Activated CD4-positive, alpha-beta T cell treated with anti-CD3 and anti-CD28 coated beads, Interleukin-2, amount 10 ng/mL, durations not matched to agents 24 days and 14 days (primary cell): ENCODE measurements at regions not wholly inside any gene's neighbourhood (a gene's known extent, or its start where the extent isn't known, plus 50 kb on each side); places are given as distances from the start of the nearest gene placed in this dataset.

ENCODE experiments used
- DNase-seq: peaks from one replicate; pipeline ENCODE4 v3.0.0; 2022
- H3K27ac Mint-ChIP-seq: one replicate; pipeline ENCODE4 v1.8.0; 2022; ENCODE audit warnings: mild to moderate bottlenecking, mixed read lengths
- H3K27me3 Mint-ChIP-seq: one replicate; pipeline ENCODE4 v1.8.0; 2022; ENCODE audit warnings: mixed read lengths
- H3K36me3 Mint-ChIP-seq: one replicate; pipeline ENCODE4 v1.8.0; 2022; ENCODE audit warnings: low read depth, mild to moderate bottlenecking, mixed read lengths
- H3K4me1 Mint-ChIP-seq: one replicate; pipeline ENCODE4 v1.8.0; 2021; ENCODE audit warnings: mixed read lengths
- H3K4me3 Mint-ChIP-seq: one replicate; pipeline ENCODE4 v1.8.0; 2022; ENCODE audit warnings: mild to moderate bottlenecking, moderate library complexity, mixed read lengths
- H3K9me3 Mint-ChIP-seq: one replicate; pipeline ENCODE4 v1.8.0; 2021; ENCODE audit warnings: mixed read lengths
- intact Hi-C: fragments of 100-400 bp; cut with micrococcal nuclease; formaldehyde crosslinking; loops from one replicate; pipeline ENCODE4 v1.15.1; 2023

DNA sequence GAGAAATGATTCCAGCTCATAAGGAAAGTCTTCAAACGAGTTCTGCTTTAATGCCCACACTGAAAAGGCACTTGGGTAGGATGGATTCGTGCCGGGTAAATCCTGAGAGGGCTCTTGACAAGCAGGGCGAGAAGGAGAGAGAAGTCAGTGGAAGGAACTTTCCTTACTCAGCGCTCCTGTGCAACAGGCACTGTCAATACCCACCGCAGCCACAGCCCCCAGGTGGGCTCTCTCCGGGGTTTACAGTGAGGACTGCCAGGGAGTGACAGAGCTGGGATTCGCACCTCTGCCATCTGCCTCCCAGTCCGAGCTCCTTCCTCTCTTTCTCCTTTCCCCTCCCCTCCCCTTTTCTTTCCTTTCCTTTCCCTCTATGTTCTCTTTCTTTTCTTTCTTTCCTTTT, 118.7 kb downstream of the BEGAIN start:
- no peaks in the 10 kb centered on the region for H3K36me3 Mint-ChIP-seq
- DNase-seq: no peak
- peaks cover 7% of the 10 kb centered on the region for H3K27me3 Mint-ChIP-seq
- H3K4me1 Mint-ChIP-seq: peaks cover 7% of the 10 kb centered on the region
- intact Hi-C loops: no loop called here
- H3K9me3 Mint-ChIP-seq: no peaks in the 10 kb centered on the region
- H3K27ac Mint-ChIP-seq: no peak overlapping the region
- H3K4me3 Mint-ChIP-seq: no peak overlapping the region

DNA sequence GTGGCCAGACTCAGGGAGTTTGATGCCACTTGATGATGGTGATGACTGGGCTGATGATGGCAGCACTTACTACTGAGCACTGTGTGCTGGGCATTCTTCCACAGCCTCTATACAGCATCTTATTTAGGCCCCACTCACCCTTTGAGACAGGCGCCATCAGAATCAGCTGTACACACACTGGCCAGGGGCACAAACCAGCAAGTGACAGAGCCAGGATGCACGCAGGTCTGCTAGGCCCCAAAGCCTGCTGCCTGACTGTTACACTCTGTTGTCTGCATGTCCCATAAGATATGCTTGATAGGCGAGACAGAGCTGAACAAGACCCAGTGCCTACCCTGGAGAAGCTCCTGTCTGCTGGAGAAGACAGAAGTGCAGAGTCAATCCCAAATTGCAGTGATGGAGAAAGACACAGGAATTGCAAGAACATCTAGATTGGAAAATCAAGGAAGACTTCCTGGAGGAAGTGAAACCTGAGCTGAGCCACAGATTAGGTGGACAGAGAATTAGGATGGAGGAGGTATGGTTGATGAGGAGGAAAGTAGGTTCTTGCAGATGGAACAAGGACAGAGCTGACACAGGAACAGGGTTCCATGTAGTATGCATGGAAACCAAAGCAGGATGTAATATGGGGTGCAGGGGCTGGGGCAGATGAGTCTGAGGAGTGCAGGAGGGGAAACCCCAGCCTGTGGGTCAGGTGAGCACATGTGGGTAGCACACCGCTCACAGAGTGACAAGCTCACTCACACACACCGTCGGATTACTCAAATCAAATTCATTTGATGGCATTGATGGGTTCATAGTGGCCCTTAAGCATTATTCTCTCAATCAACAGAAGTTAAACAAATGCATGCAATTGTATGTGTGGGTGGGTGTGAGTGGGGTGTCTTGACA, 117.3 kb downstream of the BEGAIN start:
- Mint-ChIP-seq H3K27me3 (no peaks in the 10 kb centered on the region), H3K27ac (no peak overlapping the region), H3K4me1 (peaks cover 7% of the 10 kb centered on the region), H3K9me3 (no peaks in the 10 kb centered on the region), H3K4me3 (no peak overlapping the region), H3K36me3 (no peaks in the 10 kb centered on the region)
- intact Hi-C loops: no loop called here
- no peak for DNase-seq

GRCh38 chr14:100470523-100470897, 116.7 kb downstream of the BEGAIN start:
- DNase-seq: no peak
- H3K4me3 Mint-ChIP-seq: no peak overlapping the region
- no peak overlapping the region for H3K27ac Mint-ChIP-seq
- no peaks in the 10 kb centered on the region for H3K36me3 Mint-ChIP-seq
- H3K27me3 Mint-ChIP-seq: no peaks in the 10 kb centered on the region
- no peaks in the 10 kb centered on the region for H3K9me3 Mint-ChIP-seq
- intact Hi-C loops: no loop called here
- peaks cover 7% of the 10 kb centered on the region for H3K4me1 Mint-ChIP-seq

- H3K9me3 Mint-ChIP-seq: no peaks in the 10 kb centered on the region
- H3K4me3 Mint-ChIP-seq: no peak overlapping the region
- H3K27ac Mint-ChIP-seq: no peak overlapping the region
- intact Hi-C loops: no loop called here
- no peaks in the 10 kb centered on the region for H3K27me3 Mint-ChIP-seq
- H3K36me3 Mint-ChIP-seq: no peaks in the 10 kb centered on the region
- peaks cover 7% of the 10 kb centered on the region for H3K4me1 Mint-ChIP-seq
- DNase-seq: no peak
Measured at GRCh38 chr14:100471441-100472093, 115.7 kb downstream of the BEGAIN start.

DNA sequence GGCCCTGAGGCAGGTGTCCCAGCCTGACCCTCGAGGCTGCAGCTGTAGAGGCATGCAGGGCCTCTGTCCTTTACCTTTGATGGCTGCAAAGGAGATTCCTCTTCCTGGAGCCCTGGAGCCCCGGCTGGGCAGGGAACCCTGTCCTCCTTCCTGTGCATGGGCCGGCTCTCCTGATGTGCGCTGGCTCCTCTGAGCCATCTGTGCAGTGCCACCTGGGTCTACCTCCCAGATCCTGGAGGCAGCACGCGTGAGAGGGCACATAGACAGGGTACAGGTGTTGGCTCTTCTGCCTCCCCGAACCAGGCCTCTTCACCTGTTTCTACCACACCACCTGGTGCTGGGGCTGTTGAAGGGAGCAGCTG, 115.1 kb downstream of the BEGAIN start:
- Mint-ChIP-seq H3K9me3 (no peaks in the 10 kb centered on the region), H3K36me3 (no peaks in the 10 kb centered on the region), H3K4me3 (no peak overlapping the region), H3K27me3 (no peaks in the 10 kb centered on the region), H3K27ac (no peak overlapping the region), H3K4me1 (peaks cover 7% of the 10 kb centered on the region)
- DNase-seq: no peak
- intact Hi-C loops: no loop called here

DNA sequence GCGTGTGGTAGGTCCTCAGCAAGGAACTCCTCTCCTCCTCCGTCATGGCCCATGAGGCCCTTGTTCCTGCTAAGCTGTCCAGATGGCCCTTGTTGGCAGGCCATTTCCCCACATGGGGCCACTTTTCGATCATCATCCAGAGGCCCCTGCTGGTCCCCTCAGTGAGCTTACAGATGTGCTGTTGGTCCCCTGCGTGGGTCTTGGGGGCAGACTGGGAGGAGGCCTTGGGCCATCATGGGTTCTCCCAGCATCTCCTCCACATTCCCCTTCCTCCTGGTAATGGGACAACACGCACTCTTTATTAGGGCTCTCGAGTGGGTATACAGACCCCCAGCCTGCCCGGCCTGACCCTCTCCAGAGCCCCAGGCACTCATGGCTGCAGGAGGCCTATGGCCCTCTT, 114.7 kb downstream of the BEGAIN start:
- Mint-ChIP-seq H3K36me3 (no peaks in the 10 kb centered on the region), H3K27me3 (no peaks in the 10 kb centered on the region), H3K9me3 (no peaks in the 10 kb centered on the region), H3K4me3 (no peak overlapping the region), H3K4me1 (peaks cover 7% of the 10 kb centered on the region), H3K27ac (no peak overlapping the region)
- DNase-seq: no peak
- intact Hi-C loops: no loop called here

- Mint-ChIP-seq H3K4me1 (peaks cover 7% of the 10 kb centered on the region), H3K9me3 (no peaks in the 10 kb centered on the region), H3K4me3 (no peak overlapping the region), H3K27me3 (no peaks in the 10 kb centered on the region), H3K36me3 (no peaks in the 10 kb centered on the region), H3K27ac (no peak overlapping the region)
- DNase-seq: no peak
- intact Hi-C loops: no loop called here
Measured at GRCh38 chr14:100473249-100473648, 114.0 kb downstream of the BEGAIN start.

DNA sequence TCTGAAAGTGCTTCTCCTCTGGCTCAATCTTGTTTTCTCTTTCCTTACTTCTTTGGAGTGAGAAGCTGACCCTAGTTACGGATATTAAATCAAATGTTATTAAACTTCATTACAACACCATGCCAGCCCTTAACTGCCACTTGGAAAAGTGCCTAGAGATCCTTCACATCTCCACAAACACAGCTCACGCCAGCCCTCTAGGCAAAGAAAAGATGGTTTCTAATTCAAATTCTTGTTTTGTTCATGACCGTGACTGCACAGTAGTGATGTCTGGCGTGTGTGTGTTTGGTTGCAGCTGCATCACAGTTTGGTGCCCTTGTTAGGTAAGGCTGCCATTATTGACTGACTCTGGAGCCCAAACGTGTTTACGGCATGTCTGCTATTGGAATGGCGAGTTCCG, 113.0 kb downstream of the BEGAIN start:
- no peaks in the 10 kb centered on the region for H3K9me3 Mint-ChIP-seq
- no peak for DNase-seq
- H3K27ac Mint-ChIP-seq: no peak overlapping the region
- peaks cover 7% of the 10 kb centered on the region for H3K4me1 Mint-ChIP-seq
- no peaks in the 10 kb centered on the region for H3K27me3 Mint-ChIP-seq
- intact Hi-C loops: no loop called here
- no peaks in the 10 kb centered on the region for H3K36me3 Mint-ChIP-seq
- no peak overlapping the region for H3K4me3 Mint-ChIP-seq

DNA sequence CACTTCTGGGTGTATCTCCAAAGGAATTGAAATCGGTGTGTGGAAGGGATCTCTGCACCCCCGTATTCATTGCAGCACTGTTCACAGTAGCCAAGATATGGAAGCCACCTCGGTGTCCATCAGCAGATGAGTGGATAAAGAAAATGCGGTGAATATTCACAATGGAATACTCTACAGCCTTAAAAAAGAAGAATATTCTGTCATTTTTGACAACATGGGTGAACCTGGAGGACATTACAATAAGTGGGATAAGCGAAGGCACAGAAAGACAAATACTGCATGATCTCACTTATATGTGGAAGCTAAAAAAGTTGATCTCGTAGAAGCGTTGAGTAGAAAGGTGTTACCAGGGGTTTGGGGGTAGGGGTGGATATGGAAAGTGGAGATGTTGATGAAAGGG, 111.9 kb downstream of the BEGAIN start:
- Mint-ChIP-seq H3K36me3 (no peaks in the 10 kb centered on the region), H3K4me1 (peaks cover 1% of the 10 kb centered on the region), H3K27ac (no peak overlapping the region), H3K9me3 (no peaks in the 10 kb centered on the region), H3K27me3 (no peaks in the 10 kb centered on the region), H3K4me3 (no peak overlapping the region)
- no peak for DNase-seq
- intact Hi-C loops: no loop called here

- no peak overlapping the region for H3K27ac Mint-ChIP-seq
- H3K9me3 Mint-ChIP-seq: no peaks in the 10 kb centered on the region
Measured at GRCh38 chr14:100476012-100476822, 111.0 kb downstream of the BEGAIN start.

GRCh38 chr14:100484531-100485267, 102.5 kb downstream of the BEGAIN start:
- intact Hi-C loops: no loop called here
- H3K4me3 Mint-ChIP-seq: no peak overlapping the region
- DNase-seq: no peak
- H3K4me1 Mint-ChIP-seq: peaks cover 22% of the 10 kb centered on the region
- H3K27me3 Mint-ChIP-seq: no peaks in the 10 kb centered on the region
- H3K36me3 Mint-ChIP-seq: no peaks in the 10 kb centered on the region
- H3K9me3 Mint-ChIP-seq: no peaks in the 10 kb centered on the region
- H3K27ac Mint-ChIP-seq: no peak overlapping the region

More at GRCh38 chr14:100476012-100476822, 111.0 kb downstream of the BEGAIN start:
- Mint-ChIP-seq H3K4me1 (no peaks in the 10 kb centered on the region), H3K27me3 (no peaks in the 10 kb centered on the region), H3K4me3 (no peak overlapping the region), H3K36me3 (no peaks in the 10 kb centered on the region)
- intact Hi-C loops: no loop called here
- DNase-seq: no peak

- Mint-ChIP-seq H3K27ac (no peak overlapping the region), H3K4me1 (peaks cover 22% of the 10 kb centered on the region), H3K27me3 (no peaks in the 10 kb centered on the region), H3K9me3 (no peaks in the 10 kb centered on the region), H3K36me3 (no peaks in the 10 kb centered on the region), H3K4me3 (no peak overlapping the region)
- intact Hi-C loops: no loop called here
- DNase-seq: peak; percentile 91
Measured at GRCh38 chr14:100486025-100486828, 101.0 kb downstream of the BEGAIN start.
